ENCODE measurements at regions not wholly inside any gene's neighbourhood (a gene's known extent, or its start where the extent isn't known, plus 50 kb on each side); places are given as distances from the start of the nearest gene placed in this dataset.
"Not testable (repeated sequence)": the region's sequence is repeated elsewhere in the genome, so short reads cannot be mapped to it uniquely, and the experiment has no call there.

GRCh38 chr3:164748626-164749025 is 329.7 kb downstream of the SI start:
- no peak for DNase-seq (ENCODE audit: low spot score)

GRCh38 chr3:164741869-164742268 is 336.4 kb downstream of the SI start:
- DNase-seq (ENCODE audit: low spot score) = no peak

- DNase-seq (ENCODE audit: low spot score) = no peak
Measured at GRCh38 chr3:164737174-164737573, 341.1 kb downstream of the SI start.

DNA sequence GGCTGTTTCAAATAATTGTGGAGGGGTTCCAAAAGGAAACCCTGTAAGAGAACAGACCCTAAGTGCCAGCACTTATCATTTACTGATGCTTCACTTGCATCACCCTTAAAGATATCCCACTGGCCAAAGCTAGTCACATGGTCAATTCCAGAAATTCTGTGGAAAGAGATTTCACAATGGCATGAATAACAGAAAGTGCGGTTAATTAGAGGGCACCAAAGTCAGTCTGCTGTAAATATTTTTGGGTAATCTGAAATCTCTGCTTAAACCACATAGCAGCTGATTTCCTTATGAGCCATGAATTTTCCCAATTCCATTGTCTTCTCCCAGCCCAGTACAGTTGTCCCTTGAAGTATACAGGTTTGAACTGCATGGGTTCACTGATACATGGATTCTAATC is 346.1 kb downstream of the SI start:
- DNase-seq (ENCODE audit: low spot score) = no peak

DNA sequence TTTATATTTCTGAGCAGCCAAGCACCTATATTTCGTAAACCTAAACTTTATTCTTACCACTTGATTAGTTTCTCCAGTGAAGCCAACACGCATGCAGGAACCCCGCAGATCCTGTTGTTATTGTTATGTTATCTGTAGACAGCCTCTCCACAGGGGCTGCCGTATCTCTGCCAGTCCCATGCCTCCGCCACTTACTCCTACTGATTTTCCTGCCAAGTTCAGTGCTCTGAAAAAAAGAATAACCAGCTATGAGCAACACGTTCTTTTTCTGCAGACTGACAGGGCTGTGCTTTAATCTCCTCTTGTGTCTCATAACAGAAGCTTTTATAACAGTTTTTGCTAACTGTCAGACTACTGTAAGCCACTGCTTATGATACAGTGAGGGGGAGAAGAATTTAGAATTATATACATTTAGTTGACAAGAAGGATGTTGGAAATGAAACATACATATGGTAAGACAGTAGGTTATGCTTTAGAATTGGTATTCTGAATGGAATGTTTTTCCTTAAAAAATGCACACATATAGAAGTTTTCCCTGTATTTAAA is 347.4 kb downstream of the SI start:
- DNase-seq (ENCODE audit: low spot score) = peak; percentile 31

DNA sequence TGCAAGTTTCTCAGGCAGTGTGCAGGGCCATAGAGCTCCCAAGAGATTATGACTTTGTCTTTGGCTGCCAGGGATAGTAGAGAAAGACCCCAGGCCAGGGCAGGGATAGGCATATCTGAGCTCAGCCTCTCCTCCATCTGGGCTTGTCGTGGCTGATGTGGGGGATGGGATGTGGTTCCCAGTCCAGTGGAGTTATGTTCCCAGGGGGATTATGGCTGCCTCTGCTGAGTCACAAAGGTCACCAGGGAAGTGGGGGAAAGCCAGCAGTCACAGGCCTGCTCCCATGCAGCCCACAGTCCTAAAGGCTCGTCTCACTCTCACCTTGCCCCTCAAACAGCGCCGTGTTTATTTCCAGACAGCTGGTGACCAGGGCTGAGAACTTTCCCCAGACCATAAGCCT is 354.9 kb downstream of the SI start:
- no peak for DNase-seq (ENCODE audit: low spot score)

- DNase-seq (ENCODE audit: low spot score) = not testable (repeated sequence)
Measured at GRCh38 chr3:164702808-164703207, 375.5 kb downstream of the SI start.

- no peak for DNase-seq (ENCODE audit: low spot score)
Measured at GRCh38 chr3:164687902-164688301, 390.4 kb downstream of the SI start.

DNA sequence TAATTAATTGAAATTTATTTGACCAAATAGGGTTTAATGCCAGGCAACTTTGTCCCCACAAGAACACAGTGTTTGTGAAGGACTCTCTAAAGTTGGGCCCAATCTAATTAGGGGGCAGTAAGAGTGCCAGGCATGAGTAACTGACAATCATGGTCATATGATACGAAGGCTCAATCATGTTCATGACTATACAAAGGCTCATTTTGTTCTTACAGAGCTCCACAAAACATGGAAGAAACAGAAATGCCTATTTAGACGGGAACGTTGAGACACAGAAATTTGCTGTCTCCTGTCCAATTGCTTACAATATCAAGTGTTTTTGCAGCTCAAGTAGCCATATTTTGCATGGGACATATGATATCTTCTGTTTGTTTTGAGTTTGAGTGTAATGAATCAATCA is 391.1 kb downstream of the SI start:
- DNase-seq (ENCODE audit: low spot score) = peak; percentile 62

DNA sequence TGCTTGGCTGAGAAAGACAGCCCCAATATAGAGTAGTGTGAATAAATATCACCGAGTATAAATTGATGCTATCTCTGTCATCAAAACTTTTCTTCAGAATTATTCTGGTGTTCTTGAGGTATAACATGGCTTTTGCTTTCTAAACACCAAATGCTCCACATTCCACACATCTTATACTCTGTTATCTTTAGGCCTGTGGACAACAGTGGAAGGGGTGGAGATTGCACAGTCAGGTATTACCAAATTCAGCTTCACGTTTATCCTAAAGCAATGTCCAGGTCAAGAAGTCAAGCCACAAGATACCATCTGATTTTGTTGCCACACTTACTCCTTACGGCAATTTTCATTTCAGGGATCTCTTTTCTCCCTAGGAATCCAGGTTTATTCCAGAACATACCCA is 394.8 kb downstream of the SI start:
- DNase-seq (ENCODE audit: low spot score) = no peak

DNA sequence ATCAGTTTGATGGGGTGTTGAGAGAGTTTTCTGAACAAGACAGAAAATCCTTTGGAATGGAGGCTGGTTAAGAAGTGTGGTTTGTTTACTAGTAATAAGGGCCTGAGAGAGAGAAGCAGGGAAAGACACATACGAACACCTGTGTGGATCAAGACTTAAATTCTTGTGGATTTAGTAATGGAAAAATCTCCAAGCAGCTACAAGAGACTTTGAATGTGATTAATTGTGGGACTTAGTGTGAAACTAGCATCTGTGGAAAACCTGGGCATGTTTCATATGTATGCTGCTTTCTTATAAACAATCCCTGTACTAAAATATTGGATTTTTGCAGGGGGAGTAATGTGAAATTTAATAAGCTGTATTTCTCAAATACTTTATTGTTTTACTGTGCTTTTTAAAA is 399.1 kb downstream of the SI start:
- DNase-seq (ENCODE audit: low spot score) = no peak

DNA sequence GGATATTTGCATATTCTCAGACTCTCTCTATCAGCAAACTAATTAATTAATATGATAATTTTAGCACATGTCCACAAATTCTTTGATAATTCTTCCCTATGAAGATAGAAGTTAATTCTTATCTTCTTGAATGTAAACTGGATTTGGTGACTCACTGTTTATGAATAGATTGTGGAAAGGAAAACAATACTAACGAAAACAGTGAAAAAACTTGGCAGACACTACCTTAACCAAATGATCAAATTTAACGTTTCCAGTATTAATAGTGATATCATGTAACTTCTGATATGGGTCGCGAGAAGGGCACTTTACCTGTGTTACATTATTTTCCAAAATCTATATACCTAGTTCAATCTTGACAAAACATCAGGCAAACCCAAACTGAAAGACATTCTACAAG is 401.0 kb downstream of the SI start:
- DNase-seq (ENCODE audit: low spot score) = no peak

DNA sequence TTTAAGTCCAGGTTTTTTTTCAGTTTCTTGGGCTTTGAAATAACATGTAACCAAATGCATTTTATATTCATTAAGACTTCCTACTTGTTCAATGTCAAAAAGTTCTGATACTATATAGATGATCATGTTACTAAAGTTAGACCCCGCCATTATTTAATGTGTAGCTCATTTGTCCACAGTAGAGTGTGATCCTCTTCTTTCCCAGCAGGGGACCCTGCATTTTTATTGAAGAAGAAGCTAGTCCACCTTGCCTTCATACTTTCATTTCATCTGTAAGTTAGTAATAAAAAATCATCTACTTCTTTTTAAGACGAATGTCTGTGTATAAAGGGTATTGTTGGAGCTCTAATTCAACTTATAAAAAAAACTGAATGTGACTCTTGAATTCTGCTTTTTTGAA is 404.6 kb downstream of the SI start:
- no peak for DNase-seq (ENCODE audit: low spot score)

DNA sequence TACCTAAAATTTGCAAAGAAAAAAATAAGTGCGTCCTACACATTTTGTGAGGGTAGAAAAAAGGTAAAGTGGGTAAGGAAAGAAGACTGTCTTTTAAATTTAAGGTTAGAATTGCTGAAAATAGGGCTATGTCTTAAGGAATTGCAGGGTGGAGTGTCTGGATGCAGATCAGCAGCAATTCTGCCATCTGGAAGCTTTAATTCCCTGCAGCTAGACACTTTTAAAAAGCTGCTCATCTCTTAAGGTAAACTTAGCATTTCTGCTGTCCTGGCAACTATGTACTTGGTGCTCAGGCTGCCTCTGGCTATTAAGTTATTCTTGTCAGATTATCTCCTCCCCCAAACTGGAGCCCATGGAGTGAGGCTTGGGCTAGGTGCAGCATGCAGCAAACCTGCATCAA is 420.2 kb downstream of the SI start:
- no peak for DNase-seq (ENCODE audit: low spot score)

DNA sequence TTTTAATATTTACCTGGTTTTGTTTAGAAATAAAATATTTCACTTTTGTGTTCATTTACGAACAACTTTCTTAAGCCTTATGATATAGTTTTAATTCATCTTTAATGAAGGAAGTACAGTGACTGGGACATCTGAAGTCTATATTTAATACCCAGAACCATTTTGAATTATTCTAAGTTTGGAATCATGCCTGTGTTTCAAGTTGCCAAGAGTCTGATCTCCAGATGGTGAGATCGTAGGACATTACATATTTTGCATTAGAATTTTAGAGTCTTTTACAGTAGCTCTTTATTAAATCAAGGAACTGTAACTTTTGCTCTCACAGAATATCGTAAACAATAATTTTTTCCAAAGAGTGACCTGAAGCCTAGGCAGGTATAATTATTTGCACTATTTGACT is 420.7 kb downstream of the SI start:
- DNase-seq (ENCODE audit: low spot score) = no peak

DNA sequence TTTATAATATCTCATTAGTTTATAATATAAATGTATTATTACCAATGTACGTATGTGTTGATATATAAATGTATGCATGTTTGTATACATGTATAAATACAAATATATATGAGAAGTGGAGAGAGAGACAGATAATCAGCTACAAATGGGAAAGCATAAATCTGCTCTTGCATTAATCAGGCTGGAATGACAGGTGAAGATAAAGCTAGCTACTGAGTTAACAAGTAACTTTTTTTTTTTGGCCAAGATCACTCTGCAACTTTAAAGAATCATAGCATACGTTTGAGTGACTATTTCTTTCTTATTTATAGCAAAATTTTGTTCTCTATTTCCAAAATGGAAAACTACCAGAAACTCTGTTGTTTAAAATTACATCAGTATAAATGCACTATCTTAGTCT is 422.8 kb downstream of the SI start:
- DNase-seq (ENCODE audit: low spot score) = no peak

DNA sequence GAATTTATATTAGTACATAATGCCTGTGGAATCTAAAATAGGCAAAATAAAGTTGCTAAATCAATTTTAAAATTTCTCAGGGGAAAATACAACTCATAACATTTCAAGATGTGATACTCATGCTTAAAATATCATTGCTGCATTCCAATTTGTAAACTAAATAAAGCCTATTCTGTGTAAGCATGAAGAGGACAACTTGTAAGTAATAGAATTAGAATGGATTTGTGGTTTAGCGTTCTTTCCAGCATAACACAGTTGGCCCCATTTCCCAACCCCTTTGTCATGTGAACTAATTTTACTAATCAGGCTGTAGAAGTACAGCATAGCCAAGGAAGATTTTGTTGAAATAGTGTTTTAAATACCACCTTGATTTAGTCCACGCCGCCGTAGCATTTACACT is 437.2 kb downstream of the SI start:
- no peak for DNase-seq (ENCODE audit: low spot score)

DNA sequence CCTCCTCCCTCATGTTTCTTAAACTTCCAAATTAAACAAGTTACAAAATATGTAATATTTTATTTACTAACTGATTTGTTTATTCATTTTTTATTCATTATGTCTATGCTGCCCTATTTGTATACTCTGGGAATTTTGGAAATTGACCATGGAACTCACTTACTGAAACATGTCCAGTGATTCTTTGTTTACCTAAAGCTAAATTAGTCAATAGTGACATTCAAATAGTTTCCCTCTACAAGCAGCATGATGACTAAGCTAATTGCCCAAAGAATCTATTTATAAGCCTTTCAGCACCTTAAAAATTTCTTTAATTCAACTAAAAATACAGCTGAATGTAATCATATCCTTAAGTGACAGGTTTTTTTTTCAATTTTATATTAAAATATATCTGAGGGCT is 437.7 kb downstream of the SI start:
- DNase-seq (ENCODE audit: low spot score) = no peak

DNA sequence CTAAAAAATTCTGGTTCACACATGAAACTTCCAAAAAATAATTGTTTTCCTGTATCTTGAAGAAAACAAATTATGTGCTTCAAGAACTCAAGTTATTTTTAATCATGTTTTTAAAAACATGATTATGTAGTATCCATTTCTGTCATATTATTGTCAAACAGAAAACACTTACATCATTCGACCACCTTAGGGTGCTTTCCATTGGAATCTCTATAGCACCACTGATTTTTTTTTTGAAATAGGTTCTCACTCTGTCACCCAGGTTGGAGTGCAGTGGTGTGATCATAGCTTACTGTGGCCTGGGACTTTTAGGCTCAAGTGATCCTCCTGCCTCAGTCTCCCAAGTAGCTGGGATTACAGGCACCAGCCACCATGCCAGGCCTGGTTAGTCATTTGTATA is 457.3 kb downstream of the SI start:
- DNase-seq (ENCODE audit: low spot score) = no peak

DNA sequence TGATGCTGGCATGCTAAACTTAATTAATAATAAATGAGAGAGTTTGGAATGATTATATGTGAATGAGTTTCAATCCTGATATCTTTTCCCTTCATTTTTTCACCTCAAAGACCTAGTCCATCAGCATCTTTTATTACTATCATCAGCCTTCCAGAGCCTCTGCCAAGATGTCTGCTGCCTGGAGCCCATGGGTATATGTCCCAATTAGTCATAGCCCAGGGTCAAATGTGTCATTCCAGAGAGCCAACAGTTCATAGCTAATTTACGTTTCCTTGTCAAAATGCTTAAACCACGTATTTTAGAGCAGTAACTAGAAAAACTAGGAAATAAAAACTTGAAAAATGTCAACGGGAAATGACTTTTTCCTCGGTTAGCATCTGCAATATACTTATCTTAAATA is 457.9 kb downstream of the SI start:
- DNase-seq (ENCODE audit: low spot score) = no peak

GRCh38 chr3:164612751-164613150 is 465.5 kb downstream of the SI start:
- DNase-seq (ENCODE audit: low spot score) = no peak

- no peak for DNase-seq (ENCODE audit: low spot score)
Measured at GRCh38 chr3:164608554-164609276, 469.6 kb downstream of the SI start.

DNA sequence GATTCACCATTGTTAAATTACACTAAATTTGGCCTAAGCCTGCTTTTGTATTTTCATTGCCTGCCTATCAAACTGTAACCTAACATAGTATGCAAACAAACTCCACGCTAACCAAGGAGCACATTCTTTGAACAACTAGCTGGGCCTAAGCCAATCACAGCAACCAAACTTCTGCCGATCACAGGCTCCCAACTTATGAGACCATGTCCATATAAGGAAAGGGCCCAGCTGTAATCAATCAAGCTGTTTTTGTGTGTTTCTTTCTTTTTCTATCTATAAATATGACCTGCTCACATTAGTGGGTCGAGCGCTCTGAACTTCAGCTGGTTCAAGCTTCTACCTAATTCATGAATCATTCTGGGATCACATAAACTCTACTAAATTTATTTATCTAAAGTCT is 473.6 kb downstream of the SI start:
- no peak for DNase-seq (ENCODE audit: low spot score)

GRCh38 chr3:164577667-164578210 is 500.6 kb downstream of the SI start:
- no peak for DNase-seq (ENCODE audit: low spot score)

All from Ammon's horn (tissue), 1 donor.